Liver (tissue), 3 donors: ENCODE measurements at regions not wholly inside any gene's neighbourhood (a gene's known extent, or its start where the extent isn't known, plus 50 kb on each side); places are given as distances from the start of the nearest gene placed in this dataset.

Source experiments
- FOXA1 ChIP-seq: IDR thresholded peaks from 2 replicates; pipeline ENCODE4 v1.6.1; 2016; ENCODE audit warnings: antibody characterized with exemption
- RAD21 ChIP-seq, 2 donors: IDR thresholded peaks; 2 replicates each; pipeline ENCODE4 v1.6.1; 2016; ENCODE audit warnings: antibody characterized with exemption in 2 of 2, mild to moderate bottlenecking in 2 of 2
- SP1 ChIP-seq: IDR thresholded peaks from 2 replicates; pipeline ENCODE4 v1.6.1; 2018; ENCODE audit warnings: antibody characterized with exemption, mild to moderate bottlenecking
- YY1 ChIP-seq: IDR thresholded peaks from 2 replicates; pipeline ENCODE4 v1.6.1; 2016; ENCODE audit warnings: antibody characterized with exemption, mild to moderate bottlenecking
- TF ChIP-seq, protein P1 (sequence below): fragments of 150-350 bp; IDR thresholded peaks from 2 replicates; pipeline ENCODE4 v1.5.1; 2017; ENCODE audit warnings: improper control_type of control experiment, low read depth, low read length; ENCODE audit not compliant: missing input control
- TF ChIP-seq, protein P2 (sequence below): IDR thresholded peaks from 2 replicates; pipeline ENCODE4 v1.6.1; 2016; ENCODE audit warnings: antibody characterized with exemption
- donor health status: healthy.
- donor health status: healthy.

DNA sequence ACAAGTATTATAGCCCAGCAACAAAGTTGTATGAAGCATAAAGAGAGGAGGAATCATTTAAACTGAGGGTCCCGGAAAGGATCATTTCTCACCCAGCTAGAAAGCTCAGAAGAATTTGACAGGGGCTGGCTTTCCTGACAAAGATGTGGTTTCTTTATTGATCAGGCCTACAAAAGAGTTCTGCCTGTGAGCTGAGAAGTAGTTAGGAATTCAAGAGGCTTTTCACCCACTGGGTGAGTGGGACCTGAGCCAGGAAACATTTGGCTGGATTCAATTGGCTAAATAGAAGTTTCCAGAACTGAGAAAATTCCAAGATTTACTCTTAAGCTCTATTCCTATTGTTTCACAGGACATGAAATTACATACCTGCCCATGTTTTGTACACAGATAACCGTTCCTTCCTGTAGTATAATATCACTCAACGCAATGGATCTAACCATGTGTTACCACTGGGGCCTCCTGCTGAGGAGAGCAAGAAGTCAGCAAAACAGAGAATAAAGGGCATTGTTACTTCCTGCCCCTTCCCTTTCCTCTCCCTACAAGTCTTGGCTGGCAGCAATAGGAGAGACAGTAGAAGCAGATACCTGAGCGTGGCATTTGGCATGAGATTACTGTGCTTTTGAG is 53.9 kb upstream of the PAPSS2 start:
- TF ChIP-seq, protein P1, sequence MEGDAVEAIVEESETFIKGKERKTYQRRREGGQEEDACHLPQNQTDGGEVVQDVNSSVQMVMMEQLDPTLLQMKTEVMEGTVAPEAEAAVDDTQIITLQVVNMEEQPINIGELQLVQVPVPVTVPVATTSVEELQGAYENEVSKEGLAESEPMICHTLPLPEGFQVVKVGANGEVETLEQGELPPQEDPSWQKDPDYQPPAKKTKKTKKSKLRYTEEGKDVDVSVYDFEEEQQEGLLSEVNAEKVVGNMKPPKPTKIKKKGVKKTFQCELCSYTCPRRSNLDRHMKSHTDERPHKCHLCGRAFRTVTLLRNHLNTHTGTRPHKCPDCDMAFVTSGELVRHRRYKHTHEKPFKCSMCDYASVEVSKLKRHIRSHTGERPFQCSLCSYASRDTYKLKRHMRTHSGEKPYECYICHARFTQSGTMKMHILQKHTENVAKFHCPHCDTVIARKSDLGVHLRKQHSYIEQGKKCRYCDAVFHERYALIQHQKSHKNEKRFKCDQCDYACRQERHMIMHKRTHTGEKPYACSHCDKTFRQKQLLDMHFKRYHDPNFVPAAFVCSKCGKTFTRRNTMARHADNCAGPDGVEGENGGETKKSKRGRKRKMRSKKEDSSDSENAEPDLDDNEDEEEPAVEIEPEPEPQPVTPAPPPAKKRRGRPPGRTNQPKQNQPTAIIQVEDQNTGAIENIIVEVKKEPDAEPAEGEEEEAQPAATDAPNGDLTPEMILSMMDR = no peak
- TF ChIP-seq YY1 = no peak
- no peak for TF ChIP-seq SP1
- TF ChIP-seq RAD21 (IDR thresholded peaks at IDR 0.05) = no peak
- TF ChIP-seq, protein P2, sequence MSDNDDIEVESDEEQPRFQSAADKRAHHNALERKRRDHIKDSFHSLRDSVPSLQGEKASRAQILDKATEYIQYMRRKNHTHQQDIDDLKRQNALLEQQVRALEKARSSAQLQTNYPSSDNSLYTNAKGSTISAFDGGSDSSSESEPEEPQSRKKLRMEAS = no peak
- no peak for TF ChIP-seq FOXA1
